A673 (cell line): ENCODE measurements at regions not wholly inside any gene's neighbourhood (a gene's known extent, or its start where the extent isn't known, plus 50 kb on each side); places are given as distances from the start of the nearest gene placed in this dataset.

Experiments
- EZH2 ChIP-seq: fragments of 200-600 bp; sonication (generic); IDR thresholded peaks from 2 replicates; pipeline ENCODE4 v1.6.1; 2017; ENCODE audit warnings: borderline replicate concordance, low read depth, mild to moderate bottlenecking, mixed read lengths, antibody characterized with exemption, low read length; ENCODE audit not compliant: poor library complexity, severe bottlenecking
- TF ChIP-seq, protein P1 (sequence below): fragments of 300-800, 200-600 bp; sonication (generic); conservative IDR thresholded peaks from 2 replicates; pipeline ENCODE4 v1.5.1; 2017; ENCODE audit warnings: low read depth, mild to moderate bottlenecking, antibody characterized with exemption, low read length, moderate library complexity, mixed read lengths

DNA sequence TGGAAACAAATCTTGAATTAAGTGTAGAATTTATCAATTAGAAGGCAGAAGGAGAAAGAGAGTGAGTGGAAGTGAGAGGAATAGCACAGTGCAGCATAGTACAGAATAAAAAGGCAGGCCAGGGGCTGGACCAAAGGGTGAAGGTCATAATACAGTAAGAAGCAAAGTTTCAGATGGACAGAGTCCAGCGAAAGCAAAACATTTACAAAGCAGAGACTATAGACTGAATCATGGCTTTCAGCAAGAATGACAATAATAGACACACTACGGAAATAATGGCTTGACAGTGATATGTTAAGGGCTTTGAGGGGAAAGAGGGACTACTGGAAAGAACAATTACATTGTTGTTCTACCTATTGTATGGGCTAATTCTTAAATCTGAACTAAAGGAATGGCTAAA is 249.0 kb upstream of the CHD1 start:
- TF ChIP-seq, protein P1, sequence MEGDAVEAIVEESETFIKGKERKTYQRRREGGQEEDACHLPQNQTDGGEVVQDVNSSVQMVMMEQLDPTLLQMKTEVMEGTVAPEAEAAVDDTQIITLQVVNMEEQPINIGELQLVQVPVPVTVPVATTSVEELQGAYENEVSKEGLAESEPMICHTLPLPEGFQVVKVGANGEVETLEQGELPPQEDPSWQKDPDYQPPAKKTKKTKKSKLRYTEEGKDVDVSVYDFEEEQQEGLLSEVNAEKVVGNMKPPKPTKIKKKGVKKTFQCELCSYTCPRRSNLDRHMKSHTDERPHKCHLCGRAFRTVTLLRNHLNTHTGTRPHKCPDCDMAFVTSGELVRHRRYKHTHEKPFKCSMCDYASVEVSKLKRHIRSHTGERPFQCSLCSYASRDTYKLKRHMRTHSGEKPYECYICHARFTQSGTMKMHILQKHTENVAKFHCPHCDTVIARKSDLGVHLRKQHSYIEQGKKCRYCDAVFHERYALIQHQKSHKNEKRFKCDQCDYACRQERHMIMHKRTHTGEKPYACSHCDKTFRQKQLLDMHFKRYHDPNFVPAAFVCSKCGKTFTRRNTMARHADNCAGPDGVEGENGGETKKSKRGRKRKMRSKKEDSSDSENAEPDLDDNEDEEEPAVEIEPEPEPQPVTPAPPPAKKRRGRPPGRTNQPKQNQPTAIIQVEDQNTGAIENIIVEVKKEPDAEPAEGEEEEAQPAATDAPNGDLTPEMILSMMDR = no peak
- no peak for TF ChIP-seq EZH2
